IPS DF 6.9 (cell line): ENCODE measurements at regions not wholly inside any gene's neighbourhood (a gene's known extent, or its start where the extent isn't known, plus 50 kb on each side); places are given as distances from the start of the nearest gene placed in this dataset.

ENCODE experiments used
- DNase-seq: peaks from one replicate; pipeline ENCODE4 v3.0.0-alpha.2; 2013; ENCODE audit warnings: low read depth, low spot score
- H3K27ac ChIP-seq: one replicate; pipeline ENCODE4 v1.5.1; 2013; ENCODE audit warnings: low read length, control low read depth
- H3K27me3 ChIP-seq: 2 replicates; pipeline ENCODE4 v1.6.1; 2013; ENCODE audit warnings: mild to moderate bottlenecking, low read length; ENCODE audit not compliant: control insufficient read depth, insufficient read depth
- H3K36me3 ChIP-seq: 2 replicates; pipeline ENCODE4 v1.6.1; 2013; ENCODE audit warnings: low read length; ENCODE audit not compliant: control insufficient read depth, insufficient read depth
- H3K4me1 ChIP-seq: 2 replicates; pipeline ENCODE4 v1.6.1; 2013; ENCODE audit warnings: low read length; ENCODE audit not compliant: control insufficient read depth, insufficient read depth
- H3K4me3 ChIP-seq: 2 replicates; pipeline ENCODE4 v1.5.1; 2013; ENCODE audit warnings: mild to moderate bottlenecking, low read length
- H3K9me3 ChIP-seq: 2 replicates; pipeline ENCODE4 v1.6.1; 2013; ENCODE audit warnings: low read length, inconsistent platforms; ENCODE audit not compliant: control insufficient read depth, insufficient read depth
- WGBS: extraction: QIAGEN DNeasy Blood & Tissue Kit; methylation state at CpG from one replicate; pipeline ENCODE4 v1.1.7; 2013; ENCODE audit warnings: mixed read lengths, missing lambda C conversion rate; ENCODE audit not compliant: insufficient read length, insufficient coverage; 5-methylcytosine and 5-hydroxymethylcytosine counted together

GRCh38 chr1:173421286-173421685, 55.8 kb upstream of the PRDX6 start:
- H3K4me1 ChIP-seq, result no peaks in the 10 kb centered on the region
- WGBS, result no CpG with 5 or more reads among the region's 4 CpGs
- DNase-seq, result no peak
- no peaks in the 10 kb centered on the region for H3K36me3 ChIP-seq
- H3K9me3 ChIP-seq, result no peaks in the 10 kb centered on the region
- no peaks in the 10 kb centered on the region for H3K27me3 ChIP-seq
- no peak overlapping the region for H3K27ac ChIP-seq
- H3K4me3 ChIP-seq, result no peak overlapping the region

DNA sequence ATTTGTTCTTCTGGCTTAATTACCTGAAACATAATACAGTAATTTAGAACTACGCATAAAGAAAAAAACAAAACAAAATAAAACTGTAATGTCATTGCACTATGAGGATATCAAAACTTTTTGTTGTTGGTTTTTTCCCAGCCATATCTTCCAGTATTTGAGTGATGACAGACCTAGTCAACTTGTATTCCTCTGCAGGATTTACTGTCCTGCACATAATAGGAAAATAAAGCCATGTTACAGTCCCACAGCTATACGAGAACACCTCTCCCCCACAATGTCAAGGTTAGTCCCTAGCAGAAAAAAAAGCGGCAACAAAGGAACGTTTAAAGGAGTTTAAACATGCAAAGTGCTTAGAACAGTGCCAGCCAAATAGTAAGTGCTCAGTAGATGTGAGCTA, 55.3 kb upstream of the PRDX6 start:
- DNase-seq, result no peak
- Histone ChIP-seq H3K9me3 (no peaks in the 10 kb centered on the region), H3K4me3 (no peak overlapping the region), H3K4me1 (no peaks in the 10 kb centered on the region), H3K36me3 (no peaks in the 10 kb centered on the region), H3K27ac (no peak overlapping the region), H3K27me3 (no peaks in the 10 kb centered on the region)
- no CpG with 5 or more reads among the region's 4 CpGs for WGBS

DNA sequence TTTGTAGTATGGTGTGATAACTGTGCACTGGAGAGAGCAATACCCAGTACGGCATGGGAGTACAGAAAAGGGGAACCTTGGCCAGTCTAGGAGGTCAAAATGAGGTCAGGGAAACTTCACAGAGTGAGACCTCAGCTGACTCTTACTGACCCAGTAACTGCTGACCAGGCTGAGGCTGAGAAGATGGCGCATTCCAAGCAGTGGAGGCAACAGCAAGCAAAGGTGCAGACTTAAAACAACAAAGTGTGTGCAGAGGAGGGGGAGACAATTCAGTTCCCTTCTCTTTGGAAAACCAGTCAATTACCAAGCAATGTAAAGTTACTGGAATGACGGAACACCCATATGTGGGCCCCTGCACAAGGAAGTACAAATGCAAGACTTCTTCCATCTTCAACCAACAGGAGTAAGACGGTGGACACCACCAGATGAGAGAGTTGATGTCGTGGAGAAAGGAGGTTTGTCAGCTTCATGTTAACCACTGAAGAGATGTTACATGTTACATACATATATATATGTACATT, 54.6 kb upstream of the PRDX6 start:
- WGBS, result no CpG with 5 or more reads among the region's 5 CpGs
- H3K36me3 ChIP-seq, result no peaks in the 10 kb centered on the region
- DNase-seq, result no peak
- no peak overlapping the region for H3K4me3 ChIP-seq
- H3K9me3 ChIP-seq, result no peaks in the 10 kb centered on the region
- H3K27ac ChIP-seq, result no peak overlapping the region
- H3K4me1 ChIP-seq, result no peaks in the 10 kb centered on the region
- no peaks in the 10 kb centered on the region for H3K27me3 ChIP-seq

- no peaks in the 10 kb centered on the region for H3K36me3 ChIP-seq
- no peak overlapping the region for H3K4me3 ChIP-seq
- WGBS, result no CpG with 5 or more reads among the region's 1 CpG
- no peaks in the 10 kb centered on the region for H3K4me1 ChIP-seq
- H3K27me3 ChIP-seq, result no peaks in the 10 kb centered on the region
- H3K27ac ChIP-seq, result no peak overlapping the region
- no peaks in the 10 kb centered on the region for H3K9me3 ChIP-seq
- no peak for DNase-seq
Observed at GRCh38 chr1:173423291-173423690, 53.8 kb upstream of the PRDX6 start.

DNA sequence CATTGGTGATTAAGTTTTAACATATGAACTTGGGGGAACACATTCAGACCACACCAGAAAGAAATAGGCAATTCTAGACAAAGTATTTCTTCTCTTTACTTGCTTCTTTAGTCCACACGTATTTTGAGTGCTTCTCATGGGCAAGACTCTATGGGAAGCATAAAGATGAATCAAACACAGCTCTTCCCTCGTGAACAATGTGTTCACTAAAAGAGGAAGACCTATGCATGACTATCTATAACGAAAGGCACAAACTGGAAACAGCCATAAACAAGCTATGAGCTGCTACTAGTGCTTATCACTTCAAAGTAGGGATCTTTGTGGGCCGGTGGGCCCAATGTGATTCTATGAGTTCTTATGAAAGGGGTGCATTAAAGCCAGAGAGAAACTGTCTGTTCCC, 53.0 kb upstream of the PRDX6 start:
- Histone ChIP-seq H3K27me3 (no peaks in the 10 kb centered on the region), H3K36me3 (no peaks in the 10 kb centered on the region), H3K9me3 (no peaks in the 10 kb centered on the region), H3K4me1 (no peaks in the 10 kb centered on the region), H3K4me3 (no peak overlapping the region), H3K27ac (no peak overlapping the region)
- no CpG with 5 or more reads among the region's 4 CpGs for WGBS
- DNase-seq, result no peak

GRCh38 chr1:173424782-173425407, 52.2 kb upstream of the PRDX6 start:
- no peak overlapping the region for H3K27ac ChIP-seq
- H3K27me3 ChIP-seq, result no peaks in the 10 kb centered on the region
- no peaks in the 10 kb centered on the region for H3K4me1 ChIP-seq
- WGBS, result no CpG with 5 or more reads among the region's 2 CpGs
- DNase-seq, result no peak
- no peaks in the 10 kb centered on the region for H3K9me3 ChIP-seq
- no peaks in the 10 kb centered on the region for H3K36me3 ChIP-seq
- no peak overlapping the region for H3K4me3 ChIP-seq

GRCh38 chr1:173426057-173426456, 51.1 kb upstream of the PRDX6 start:
- Histone ChIP-seq H3K4me3 (no peak overlapping the region), H3K36me3 (no peaks in the 10 kb centered on the region), H3K9me3 (no peaks in the 10 kb centered on the region), H3K27me3 (no peaks in the 10 kb centered on the region), H3K4me1 (no peaks in the 10 kb centered on the region), H3K27ac (no peak overlapping the region)
- DNase-seq, result no peak
- no CpG with 5 or more reads among the region's 5 CpGs for WGBS

DNA sequence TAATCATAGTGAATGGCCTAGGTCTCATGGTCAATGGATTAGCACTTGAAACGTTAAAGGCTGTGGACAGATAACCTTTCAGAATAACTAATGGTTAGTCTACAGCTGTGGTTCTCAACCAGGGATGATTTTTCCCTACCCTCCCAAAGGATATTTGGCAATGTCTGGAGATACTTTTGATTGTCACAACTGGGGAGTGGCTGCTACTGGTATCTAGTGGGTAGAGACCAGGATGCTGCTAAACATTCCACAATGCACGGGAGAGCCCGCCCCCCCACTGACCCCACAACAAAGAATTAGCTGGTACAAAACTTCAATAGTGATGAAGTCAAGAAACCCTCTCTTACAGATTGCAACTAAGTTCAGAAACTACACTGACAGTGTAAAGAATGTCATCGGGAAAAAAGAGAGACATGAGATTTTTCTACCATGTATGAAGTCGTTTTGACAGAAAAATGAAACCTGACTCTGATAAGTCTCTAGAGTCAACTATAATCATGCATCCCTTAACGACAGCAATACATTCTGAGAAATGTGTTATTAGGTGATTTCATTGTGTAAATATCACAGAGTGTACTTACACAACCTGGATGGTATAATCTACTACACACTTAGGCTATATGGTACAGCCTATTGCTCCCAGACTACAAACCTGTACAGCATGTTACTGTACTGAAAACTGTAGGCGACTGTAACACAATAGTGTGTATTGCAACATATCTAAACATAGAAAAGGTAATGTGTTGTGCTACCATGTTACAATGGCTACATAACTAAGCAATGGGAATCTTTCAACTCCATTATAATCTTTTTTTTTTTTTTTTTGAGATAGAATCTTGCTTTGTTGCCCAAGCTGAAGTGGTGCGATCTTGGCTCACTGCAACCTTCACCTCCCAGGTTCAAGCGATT, 49.7 kb upstream of the PRDX6 start:
- no peak for DNase-seq
- Histone ChIP-seq H3K36me3 (no peaks in the 10 kb centered on the region), H3K9me3 (no peaks in the 10 kb centered on the region), H3K4me3 (no peak overlapping the region), H3K27ac (no peak overlapping the region), H3K4me1 (peaks cover 2% of the 10 kb centered on the region; the same call in 1 of the 2 replicates), H3K27me3 (no peaks in the 10 kb centered on the region)
- no CpG with 5 or more reads among the region's 9 CpGs for WGBS
